ENCODE measurements at regions not wholly inside any gene's neighbourhood (a gene's known extent, or its start where the extent isn't known, plus 50 kb on each side); places are given as distances from the start of the nearest gene placed in this dataset.
"Not testable (repeated sequence)": the region's sequence is repeated elsewhere in the genome, so short reads cannot be mapped to it uniquely, and the experiment has no call there.

DNA sequence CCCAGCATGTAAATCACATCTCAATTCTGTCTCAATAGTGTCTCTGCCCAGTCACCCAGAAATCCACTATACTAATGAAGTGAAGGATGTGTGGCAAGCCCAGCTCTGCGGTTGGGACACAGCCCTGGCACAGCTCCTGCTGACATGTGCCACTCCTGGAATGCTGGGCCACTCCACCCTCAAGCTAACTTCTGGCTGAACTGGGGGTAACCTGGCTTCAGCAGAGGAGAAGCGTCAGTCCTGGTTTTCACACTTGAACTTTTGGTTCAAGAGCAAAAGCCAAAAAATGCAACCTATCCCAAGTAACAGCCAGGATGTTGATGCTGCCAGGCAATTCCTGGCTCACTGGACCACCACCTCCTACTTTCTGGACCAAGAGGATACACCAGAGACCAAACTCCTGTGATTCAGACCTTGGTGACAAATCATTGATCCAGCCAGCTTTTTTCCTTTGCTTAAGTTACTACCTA is 86.4 kb downstream of the ARRDC3 start:
- Mint-ChIP-seq H3K4me1 (peaks cover 22% of the 10 kb centered on the region), H3K4me3 (no peak overlapping the region), H3K27me3 (no peaks in the 10 kb centered on the region), H3K27ac (no peak overlapping the region), H3K36me3 (ENCODE audit: low read depth) (no peaks in the 10 kb centered on the region), H3K9me3 (no peaks in the 10 kb centered on the region)
- no peak for ATAC-seq
- no peak for DNase-seq

DNA sequence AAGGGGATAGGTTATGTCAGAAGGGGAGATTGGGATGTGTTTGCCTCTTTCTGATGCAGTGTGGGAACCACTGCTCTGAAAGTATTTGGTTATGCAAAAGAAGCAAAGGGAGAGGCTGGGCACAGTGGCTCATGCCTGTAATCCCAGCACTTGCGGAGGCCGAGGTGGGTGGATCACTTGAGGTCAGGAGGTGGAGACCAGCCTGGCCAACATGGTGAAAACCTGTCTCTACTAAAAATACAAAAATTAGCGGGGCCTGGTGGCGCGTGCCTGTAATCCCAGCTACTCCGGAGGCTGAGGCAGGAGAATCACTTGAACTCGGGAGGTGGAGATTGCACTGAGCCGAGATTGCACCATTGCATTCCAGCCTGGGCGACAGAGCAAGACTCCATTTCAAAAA is 87.0 kb downstream of the ARRDC3 start:
- not testable (repeated sequence) for H3K27me3 Mint-ChIP-seq; H3K27ac Mint-ChIP-seq; H3K9me3 Mint-ChIP-seq; H3K36me3 Mint-ChIP-seq (ENCODE audit: low read depth); DNase-seq; H3K4me3 Mint-ChIP-seq; ATAC-seq
- peaks cover 24% of the 10 kb centered on the region for H3K4me1 Mint-ChIP-seq

DNA sequence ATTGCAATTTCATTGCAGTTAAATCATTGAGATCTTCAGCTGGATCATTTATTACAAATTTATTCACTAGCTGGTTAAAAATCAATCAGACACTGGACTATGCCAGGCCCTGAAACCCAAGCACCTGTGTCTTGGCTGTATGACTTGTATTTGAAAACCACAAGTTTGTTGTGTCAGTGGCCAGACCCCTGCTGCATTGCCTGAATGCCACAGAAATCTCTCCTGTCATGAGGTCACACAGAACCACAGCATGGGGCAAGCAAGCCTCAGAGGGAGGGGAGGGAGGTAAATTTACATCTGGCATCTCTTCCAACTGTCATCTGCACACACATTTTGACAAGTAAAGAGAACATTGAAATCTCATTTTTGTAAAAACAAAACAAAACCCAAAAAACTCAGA is 90.0 kb downstream of the ARRDC3 start:
- Mint-ChIP-seq H3K4me1 (peaks cover 24% of the 10 kb centered on the region), H3K36me3 (ENCODE audit: low read depth) (no peaks in the 10 kb centered on the region), H3K27ac (no peak overlapping the region), H3K27me3 (no peaks in the 10 kb centered on the region), H3K4me3 (no peak overlapping the region), H3K9me3 (no peaks in the 10 kb centered on the region)
- ATAC-seq (peak; percentile 60), DNase-seq (no peak)

DNA sequence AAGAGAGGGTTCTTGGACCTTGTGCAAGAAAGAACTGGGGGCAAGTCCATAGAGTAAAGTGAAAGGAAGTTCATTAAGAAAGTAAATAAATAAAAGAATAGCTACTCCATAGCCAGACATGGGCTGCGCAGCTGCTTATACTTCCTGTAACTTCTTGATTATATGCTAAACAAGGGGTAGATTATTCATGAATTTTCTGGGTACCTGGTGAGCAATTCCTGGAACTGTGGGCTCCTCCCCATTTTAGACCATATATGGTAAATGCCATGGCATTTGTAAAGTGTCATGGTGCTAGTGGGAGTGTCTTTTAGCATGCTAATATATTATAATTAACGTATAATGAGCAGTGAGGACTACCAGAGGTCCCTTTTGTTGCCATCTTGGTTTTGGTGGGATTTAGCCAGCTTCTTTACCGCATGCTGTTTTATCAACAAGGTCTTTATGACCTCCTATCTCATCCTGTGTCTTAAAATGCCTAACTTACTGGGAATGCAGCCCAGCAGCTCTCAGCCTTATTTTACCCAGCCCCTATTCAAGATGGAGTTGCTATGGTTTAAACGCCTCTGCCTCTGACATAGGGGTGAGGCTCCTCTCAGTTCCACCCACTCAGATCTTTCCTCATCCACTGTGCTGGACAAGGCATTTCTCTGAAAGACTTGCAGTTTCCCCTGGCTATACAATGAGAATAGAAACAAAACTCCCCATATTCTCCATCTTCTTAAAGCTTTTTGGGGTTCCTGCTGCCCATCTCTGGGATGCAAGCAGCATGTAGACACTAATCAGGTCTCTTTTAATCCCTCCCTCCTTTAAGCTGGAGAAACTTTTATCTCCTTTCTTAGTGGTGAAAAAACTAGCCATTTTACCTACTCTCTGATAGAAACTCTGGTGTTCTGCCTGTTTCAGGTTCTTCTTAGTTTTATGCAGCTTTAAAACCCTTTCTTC is 91.2 kb downstream of the ARRDC3 start:
- peaks cover 4% of the 10 kb centered on the region for H3K9me3 Mint-ChIP-seq
- peaks cover 19% of the 10 kb centered on the region for H3K4me1 Mint-ChIP-seq
- H3K27me3 Mint-ChIP-seq, result no peaks in the 10 kb centered on the region
- ATAC-seq, result peak; percentile 41
- H3K27ac Mint-ChIP-seq, result no peak overlapping the region
- DNase-seq, result no peak
- no peaks in the 10 kb centered on the region for H3K36me3 Mint-ChIP-seq (ENCODE audit: low read depth)
- no peak overlapping the region for H3K4me3 Mint-ChIP-seq

DNA sequence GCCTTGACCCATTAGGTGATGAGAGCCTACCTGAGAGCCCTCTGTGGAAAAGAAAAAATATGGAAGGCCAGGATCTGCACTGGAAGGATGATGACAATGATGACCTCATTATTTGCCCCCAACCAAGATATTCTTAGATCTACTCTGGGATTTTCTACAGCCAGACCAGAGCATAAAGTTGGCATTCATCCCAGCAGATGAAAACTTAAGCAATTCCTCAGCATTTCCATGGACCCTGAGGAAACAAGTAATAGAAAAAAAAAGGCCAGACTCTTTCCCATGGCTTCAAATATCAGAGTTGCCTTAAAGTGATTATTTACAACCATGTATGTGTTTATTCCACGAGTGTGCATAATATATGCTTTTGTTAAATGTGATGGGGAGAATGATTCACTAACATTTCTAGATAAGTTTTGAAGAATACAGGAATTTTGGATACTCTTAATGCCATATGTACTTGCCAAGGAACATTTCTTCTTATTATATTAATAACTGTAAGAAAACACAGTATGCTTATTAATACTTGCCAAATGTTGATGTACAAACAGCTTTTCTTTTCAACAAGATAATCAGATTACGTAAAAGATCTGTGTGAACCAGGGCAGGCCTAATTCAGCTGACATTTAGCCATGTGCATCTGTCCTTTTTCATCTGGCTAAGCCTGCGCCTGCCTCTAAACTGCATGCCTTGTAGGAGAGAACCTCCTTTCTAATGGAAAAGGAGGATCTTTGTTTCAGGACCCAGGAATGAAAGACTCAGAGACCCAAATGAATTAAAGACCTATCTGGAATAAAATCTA is 94.8 kb downstream of the ARRDC3 start:
- H3K9me3 Mint-ChIP-seq, result peaks cover 21% of the 10 kb centered on the region
- peaks cover 31% of the 10 kb centered on the region for H3K4me1 Mint-ChIP-seq
- H3K27me3 Mint-ChIP-seq, result no peaks in the 10 kb centered on the region
- ATAC-seq (no peak), DNase-seq (no peak)
- peaks cover 7% of the 10 kb centered on the region for H3K36me3 Mint-ChIP-seq (ENCODE audit: low read depth)
- no peak overlapping the region for H3K4me3 Mint-ChIP-seq
- H3K27ac Mint-ChIP-seq, result no peak overlapping the region

- not testable (repeated sequence) for H3K27ac Mint-ChIP-seq, H3K27me3 Mint-ChIP-seq, H3K4me3 Mint-ChIP-seq, ATAC-seq, DNase-seq
- peaks cover 43% of the 10 kb centered on the region for H3K4me1 Mint-ChIP-seq
- peaks cover 15% of the 10 kb centered on the region for H3K36me3 Mint-ChIP-seq (ENCODE audit: low read depth)
- H3K9me3 Mint-ChIP-seq, result peaks cover 30% of the 10 kb centered on the region
These were observed 98.1 kb downstream of the ARRDC3 start for GRCh38 chr5:91285062-91285461.

DNA sequence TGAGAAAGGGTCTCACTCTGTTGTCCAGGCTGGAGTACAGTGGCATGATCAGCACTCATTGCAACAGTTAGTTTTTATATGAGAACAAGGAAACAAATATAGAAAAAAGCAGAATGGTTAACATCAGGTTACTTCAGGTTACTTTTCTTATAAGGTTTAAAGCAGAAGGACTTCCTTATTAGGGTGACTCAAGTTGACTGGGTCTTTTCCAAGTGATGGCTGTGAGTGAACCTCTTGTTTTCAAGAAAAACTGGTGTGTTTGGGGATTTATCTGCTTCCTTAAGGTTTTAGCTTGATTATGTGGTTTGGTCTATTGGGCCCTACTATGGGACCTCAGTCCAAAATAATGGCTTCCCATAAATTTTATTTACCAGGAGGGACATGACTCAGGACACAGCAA is 99.2 kb downstream of the ARRDC3 start:
- Mint-ChIP-seq H3K9me3 (peaks cover 30% of the 10 kb centered on the region), H3K4me1 (peaks cover 52% of the 10 kb centered on the region), H3K36me3 (ENCODE audit: low read depth) (peaks cover 15% of the 10 kb centered on the region), H3K27me3 (no peaks in the 10 kb centered on the region), H3K27ac (no peak overlapping the region), H3K4me3 (no peak overlapping the region)
- ATAC-seq (no peak), DNase-seq (no peak)

GRCh38 chr5:91283326-91283725 is 99.8 kb downstream of the ARRDC3 start:
- peaks cover 55% of the 10 kb centered on the region for H3K4me1 Mint-ChIP-seq
- H3K4me3 Mint-ChIP-seq, result no peak overlapping the region

GRCh38 chr5:91282210-91282609 is 100.9 kb downstream of the ARRDC3 start:
- Mint-ChIP-seq H3K27ac (peak overlapping the region; percentile 60), H3K4me3 (no peak overlapping the region)
- no peak for DNase-seq

More at GRCh38 chr5:91283326-91283725, 99.8 kb downstream of the ARRDC3 start:
- DNase-seq, result no peak
- H3K36me3 Mint-ChIP-seq (ENCODE audit: low read depth), result peaks cover 15% of the 10 kb centered on the region
- no peaks in the 10 kb centered on the region for H3K27me3 Mint-ChIP-seq
- H3K27ac Mint-ChIP-seq, result no peak overlapping the region
- no peak for ATAC-seq
- peaks cover 30% of the 10 kb centered on the region for H3K9me3 Mint-ChIP-seq

DNA sequence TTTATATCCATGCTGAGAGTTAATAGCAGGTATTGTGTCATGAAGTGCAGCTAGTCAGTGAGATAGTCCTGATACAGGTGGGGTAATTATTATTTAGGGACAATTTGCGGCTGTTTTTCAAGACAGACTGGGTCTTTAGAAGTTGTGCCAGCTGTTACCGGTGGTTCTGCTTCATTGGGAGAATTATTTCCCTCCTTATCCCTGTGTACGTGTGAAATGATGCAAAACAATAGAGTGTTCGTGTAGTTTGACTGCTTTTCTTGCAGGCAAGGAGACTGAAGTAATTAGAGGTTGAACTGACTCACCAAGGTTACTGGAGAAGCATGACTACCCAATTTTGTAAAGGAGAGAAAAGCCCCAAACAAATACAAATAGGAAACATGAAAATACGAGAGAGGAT is 101.7 kb downstream of the ARRDC3 start:
- no peak for ATAC-seq
- Mint-ChIP-seq H3K4me1 (peaks cover 64% of the 10 kb centered on the region), H3K9me3 (peaks cover 23% of the 10 kb centered on the region), H3K36me3 (ENCODE audit: low read depth) (peaks cover 15% of the 10 kb centered on the region), H3K27ac (peak overlapping the region; percentile 95), H3K4me3 (peak overlapping the region; percentile 83), H3K27me3 (no peaks in the 10 kb centered on the region)
- DNase-seq, result no peak

More at GRCh38 chr5:91282210-91282609, 100.9 kb downstream of the ARRDC3 start:
- Mint-ChIP-seq H3K9me3 (peaks cover 29% of the 10 kb centered on the region), H3K36me3 (ENCODE audit: low read depth) (peaks cover 15% of the 10 kb centered on the region), H3K27me3 (no peaks in the 10 kb centered on the region), H3K4me1 (peaks cover 62% of the 10 kb centered on the region)
- no peak for ATAC-seq

- peaks cover 20% of the 10 kb centered on the region for H3K9me3 Mint-ChIP-seq
- peak overlapping the region; percentile 95 for H3K27ac Mint-ChIP-seq
- DNase-seq (peak; percentile 94), ATAC-seq (peak; percentile 86)
- H3K36me3 Mint-ChIP-seq (ENCODE audit: low read depth), result peaks cover 12% of the 10 kb centered on the region
- no peaks in the 10 kb centered on the region for H3K27me3 Mint-ChIP-seq
- H3K4me3 Mint-ChIP-seq, result peak overlapping the region; percentile 83
- H3K4me1 Mint-ChIP-seq, result peaks cover 66% of the 10 kb centered on the region
These were observed 102.5 kb downstream of the ARRDC3 start for GRCh38 chr5:91280362-91281269.

- H3K9me3 Mint-ChIP-seq, result peaks cover 9% of the 10 kb centered on the region
- DNase-seq, result no peak
- H3K27ac Mint-ChIP-seq, result no peak overlapping the region
- ATAC-seq, result no peak
- H3K4me1 Mint-ChIP-seq, result peaks cover 53% of the 10 kb centered on the region
- H3K4me3 Mint-ChIP-seq, result no peak overlapping the region
- peaks cover 9% of the 10 kb centered on the region for H3K36me3 Mint-ChIP-seq (ENCODE audit: low read depth)
- H3K27me3 Mint-ChIP-seq, result no peaks in the 10 kb centered on the region
These were observed 105.3 kb downstream of the ARRDC3 start for GRCh38 chr5:91277840-91278239.

DNA sequence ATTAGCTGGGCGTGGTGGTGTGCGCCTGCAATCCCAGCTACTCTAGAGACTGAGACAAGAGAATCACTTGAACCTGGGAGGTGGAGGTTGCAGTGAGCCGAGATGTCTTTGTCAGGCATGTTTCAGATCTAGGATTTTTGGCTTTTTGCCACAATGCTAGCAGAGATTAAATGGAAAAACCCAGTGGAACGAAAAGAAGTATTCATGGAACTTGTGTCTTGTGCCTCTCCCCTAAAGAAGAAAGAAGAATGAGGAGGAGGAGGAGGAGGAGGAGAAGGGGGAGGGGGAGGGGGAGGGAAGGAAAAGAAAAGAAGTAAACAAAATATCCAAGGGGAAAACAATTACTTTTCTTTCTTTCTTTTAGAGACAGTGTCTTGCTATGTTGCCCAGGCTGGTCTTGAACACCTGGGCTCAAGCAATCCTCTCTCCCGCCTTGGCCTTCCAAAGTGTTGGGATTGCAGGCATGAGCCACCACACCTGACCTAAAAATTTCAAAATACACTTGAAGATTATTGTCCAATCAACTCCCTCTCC is 106.0 kb downstream of the ARRDC3 start:
- Mint-ChIP-seq H3K9me3 (peaks cover 5% of the 10 kb centered on the region), H3K4me1 (peaks cover 48% of the 10 kb centered on the region), H3K4me3 (no peak overlapping the region), H3K27ac (no peak overlapping the region), H3K36me3 (ENCODE audit: low read depth) (peaks cover 3% of the 10 kb centered on the region), H3K27me3 (no peaks in the 10 kb centered on the region)
- ATAC-seq (no peak), DNase-seq (no peak)

GRCh38 chr5:91272858-91273257 is 110.3 kb downstream of the ARRDC3 start:
- ATAC-seq, result peak; percentile 56
- no peak for DNase-seq
- no peaks in the 10 kb centered on the region for H3K9me3 Mint-ChIP-seq
- no peaks in the 10 kb centered on the region for H3K27me3 Mint-ChIP-seq
- H3K4me1 Mint-ChIP-seq, result peaks cover 21% of the 10 kb centered on the region
- H3K27ac Mint-ChIP-seq, result no peak overlapping the region
- H3K36me3 Mint-ChIP-seq (ENCODE audit: low read depth), result peaks cover 1% of the 10 kb centered on the region
- H3K4me3 Mint-ChIP-seq, result no peak overlapping the region
